Prostate gland (tissue), 2 donors: ENCODE measurements at regions not wholly inside any gene's neighbourhood (a gene's known extent, or its start where the extent isn't known, plus 50 kb on each side); places are given as distances from the start of the nearest gene placed in this dataset.

Experiments used
- DNase-seq: peaks from one replicate; pipeline ENCODE4 v3.0.0-alpha.2; 2019; ENCODE audit warnings: low spot score
- H3K27ac ChIP-seq, 2 donors: fragments of 200-600 bp; sonication (generic); 2 replicates each; pipeline ENCODE4 v1.5.1; 2017 to 2019
- H3K27me3 ChIP-seq: fragments of 200-600 bp; sonication (generic); replicated peaks from 2 replicates; pipeline ENCODE4 v1.5.1; 2019; ENCODE audit not compliant: insufficient read depth
- H3K36me3 ChIP-seq, 2 donors: fragments of 200-600 bp; sonication (generic); 1 replicate in 1 of 2; 2 replicates in 1 of 2; pipeline versions ENCODE4 v1.5.1 to v1.8.1; 2017 to 2019
- H3K4me1 ChIP-seq: fragments of 200-600 bp; sonication (generic); replicated peaks from 2 replicates; pipeline ENCODE4 v1.5.1; 2019
- H3K4me3 ChIP-seq, 2 donors: fragments of 200-600 bp; sonication (generic); 2 replicates each; pipeline ENCODE4 v1.5.1; 2017 to 2019
- H3K9me3 ChIP-seq: fragments of 200-600 bp; sonication (generic); 2 replicates; pipeline ENCODE4 v1.5.1; 2017
- CTCF ChIP-seq, 4 experiments: fragments of 200-600 bp in 2 of 4; fragments of 450-650 bp in 2 of 4; sonication (generic) in 2 of 4; IDR thresholded peaks; 1 replicate in 3 of 4; 2 replicates in 1 of 4; pipeline ENCODE4 v1.5.1; 2016 to 2019; ENCODE audit warnings: antibody characterized with exemption in 4 of 4, mild to moderate bottlenecking in 2 of 4, moderate library complexity in 2 of 4
- POLR2A ChIP-seq: fragments of 450-650 bp; IDR thresholded peaks from one replicate; pipeline ENCODE4 v1.6.1; 2016; ENCODE audit warnings: antibody characterized with exemption, mild to moderate bottlenecking
- POLR2AphosphoS5 ChIP-seq: sonication (generic); formaldehyde crosslinking; IDR thresholded peaks from one replicate; pipeline ENCODE4 v1.6.1; 2017; ENCODE audit warnings: antibody characterized with exemption
- WGBS: methylation state at CpG from one replicate; pipeline ENCODE4 v1.1.5; 2018; 5-methylcytosine and 5-hydroxymethylcytosine counted together
- intact Hi-C: fragments of 100-400 bp; cut with DNase I; formaldehyde crosslinking; loops from one replicate; pipeline ENCODE4 v1.14.2; 2022

GRCh38 chr2:211117026-211117425 is 560.6 kb downstream of the CPS1 start:
- no peak for DNase-seq
- no peak overlapping the region for H3K4me3 ChIP-seq
- H3K27me3 ChIP-seq = no peaks in the 10 kb centered on the region
- no peaks in the 10 kb centered on the region for H3K4me1 ChIP-seq
- whole genome bisulfite sequencing = 22% methylated on average over 1 of the region's 1 CpG
- no peak overlapping the region for H3K27ac ChIP-seq
- no peak for TF ChIP-seq CTCF (IDR thresholded peaks at IDR 0.05)
- TF ChIP-seq POLR2A = no peak
- TF ChIP-seq POLR2AphosphoS5 = no peak
- H3K36me3 ChIP-seq = no peaks in the 10 kb centered on the region
- no peaks in the 10 kb centered on the region for H3K9me3 ChIP-seq
- intact Hi-C loops = no loop called here

- Histone ChIP-seq H3K4me3 (no peak overlapping the region), H3K9me3 (no peaks in the 10 kb centered on the region), H3K4me1 (no peaks in the 10 kb centered on the region), H3K36me3 (no peaks in the 10 kb centered on the region), H3K27me3 (no peaks in the 10 kb centered on the region), H3K27ac (no peak overlapping the region)
- no peak for DNase-seq
- intact Hi-C loops = no loop called here
- TF ChIP-seq POLR2AphosphoS5 (no peak), POLR2A (no peak), CTCF (IDR thresholded peaks at IDR 0.05) (no peak)
Observed at GRCh38 chr2:211126256-211126655, 569.9 kb downstream of the CPS1 start.

GRCh38 chr2:211127501-211127900 is 571.1 kb downstream of the CPS1 start:
- no peak for TF ChIP-seq POLR2AphosphoS5
- no peak for TF ChIP-seq POLR2A
- no peak for TF ChIP-seq CTCF (IDR thresholded peaks at IDR 0.05)
- Histone ChIP-seq H3K27me3 (no peaks in the 10 kb centered on the region), H3K9me3 (no peaks in the 10 kb centered on the region), H3K27ac (no peak overlapping the region), H3K4me1 (no peaks in the 10 kb centered on the region), H3K4me3 (no peak overlapping the region), H3K36me3 (no peaks in the 10 kb centered on the region)
- intact Hi-C loops = no loop called here
- no peak for DNase-seq
- 33% methylated on average over 2 of the region's 2 CpGs for WGBS

- intact Hi-C loops = no loop called here
- Histone ChIP-seq H3K4me3 (no peak overlapping the region), H3K27me3 (no peaks in the 10 kb centered on the region), H3K4me1 (no peaks in the 10 kb centered on the region), H3K27ac (no peak overlapping the region), H3K36me3 (no peaks in the 10 kb centered on the region), H3K9me3 (no peaks in the 10 kb centered on the region)
- TF ChIP-seq POLR2AphosphoS5 (no peak), POLR2A (no peak), CTCF (IDR thresholded peaks at IDR 0.05) (no peak)
- no peak for DNase-seq
- 76% methylated on average over 3 of the region's 3 CpGs for WGBS
Observed at GRCh38 chr2:211128287-211128686, 571.9 kb downstream of the CPS1 start.

GRCh38 chr2:211129798-211130197 is 573.4 kb downstream of the CPS1 start:
- H3K27ac ChIP-seq = no peak overlapping the region
- H3K9me3 ChIP-seq = no peaks in the 10 kb centered on the region
- H3K4me1 ChIP-seq = no peaks in the 10 kb centered on the region
- DNase-seq = no peak
- WGBS = 18% methylated on average over 3 of the region's 3 CpGs
- H3K27me3 ChIP-seq = no peaks in the 10 kb centered on the region
- no peak overlapping the region for H3K4me3 ChIP-seq
- H3K36me3 ChIP-seq = no peaks in the 10 kb centered on the region
- intact Hi-C loops = no loop called here
- no peak for TF ChIP-seq POLR2A
- no peak for TF ChIP-seq CTCF (IDR thresholded peaks at IDR 0.05)
- no peak for TF ChIP-seq POLR2AphosphoS5
